Hematopoietic multipotent progenitor cell treated with erythropoietin and hydrocortisone succinate and interleukin-3 and kit ligand, for 8 days (in vitro differentiated cells): ENCODE measurements at regions not wholly inside any gene's neighbourhood (a gene's known extent, or its start where the extent isn't known, plus 50 kb on each side); places are given as distances from the start of the nearest gene placed in this dataset.
"Not testable (repeated sequence)": the region's sequence is repeated elsewhere in the genome, so short reads cannot be mapped to it uniquely, and the experiment has no call there.

Source experiments
- DNase-seq: peaks from one replicate; pipeline ENCODE4 v3.0.0-alpha.2; 2015

DNA sequence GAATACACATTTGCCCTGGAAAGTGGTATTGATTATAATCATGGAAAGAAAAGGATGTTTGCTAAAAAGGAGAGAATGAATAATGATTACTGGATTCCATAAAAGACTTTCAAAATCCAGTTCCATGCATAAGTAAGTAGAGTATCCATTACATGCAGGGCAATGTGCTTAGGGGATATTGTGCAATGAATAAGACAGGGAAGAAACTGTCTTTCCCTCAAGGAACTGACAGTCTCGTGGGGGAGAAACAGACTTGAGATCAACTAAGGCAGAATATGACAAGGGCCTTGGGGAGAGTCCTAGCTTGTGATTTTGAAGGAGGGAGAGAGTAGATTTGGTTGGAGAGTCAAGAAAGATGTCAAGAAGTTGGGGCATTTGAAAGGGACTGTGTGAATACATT is 130.6 kb downstream of the SPP2 start:
- no peak for DNase-seq

DNA sequence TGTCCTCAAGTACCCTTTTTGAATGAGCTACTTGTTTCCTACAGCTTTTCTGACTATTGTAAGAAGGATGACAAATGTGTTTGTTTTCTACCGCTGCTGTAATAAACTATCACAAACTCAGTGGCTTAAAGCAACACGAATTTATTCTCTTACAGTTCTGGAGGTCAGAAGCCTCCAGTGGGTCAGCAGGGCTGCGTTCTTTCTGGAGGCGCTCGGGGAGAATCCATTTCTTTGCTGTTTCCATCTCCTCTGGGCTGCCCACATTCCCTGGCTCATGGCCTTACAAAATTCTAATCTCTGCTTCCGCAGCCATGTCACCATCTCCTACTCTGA is 128.5 kb downstream of the SPP2 start:
- no peak for DNase-seq

DNA sequence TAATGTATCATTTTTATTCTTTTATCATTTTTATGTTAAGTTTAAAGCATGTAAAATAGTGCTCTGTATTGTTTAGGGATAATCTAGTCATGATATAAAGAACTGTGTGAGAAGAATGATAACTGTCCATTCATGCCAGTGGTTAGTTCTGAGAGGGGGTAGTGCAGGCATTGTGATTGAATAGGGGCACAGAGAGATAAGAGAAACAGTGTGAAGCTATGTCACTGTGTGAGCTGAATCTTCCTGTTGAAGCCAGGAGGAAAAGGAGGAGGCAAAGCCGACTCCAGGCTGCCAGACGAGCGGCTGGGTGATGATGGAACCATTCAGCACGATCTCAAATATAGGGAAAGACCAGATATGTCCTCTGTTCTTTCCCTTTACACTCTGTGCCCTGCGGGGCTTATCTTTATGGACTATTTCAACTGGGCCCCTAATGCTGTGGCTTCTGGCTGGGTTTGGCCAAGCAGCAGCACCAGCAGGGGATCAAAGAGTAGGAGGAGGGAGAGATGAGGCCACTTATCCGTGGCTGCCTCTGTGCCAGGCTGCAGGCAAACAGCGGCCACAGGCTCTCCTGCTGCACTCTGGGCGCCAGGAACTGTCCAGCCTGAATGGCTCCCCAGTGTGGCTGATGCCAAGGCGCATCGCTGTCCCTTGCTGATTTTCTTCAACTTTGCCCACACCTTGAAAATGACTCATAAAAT is 128.0 kb downstream of the SPP2 start:
- no peak for DNase-seq

DNA sequence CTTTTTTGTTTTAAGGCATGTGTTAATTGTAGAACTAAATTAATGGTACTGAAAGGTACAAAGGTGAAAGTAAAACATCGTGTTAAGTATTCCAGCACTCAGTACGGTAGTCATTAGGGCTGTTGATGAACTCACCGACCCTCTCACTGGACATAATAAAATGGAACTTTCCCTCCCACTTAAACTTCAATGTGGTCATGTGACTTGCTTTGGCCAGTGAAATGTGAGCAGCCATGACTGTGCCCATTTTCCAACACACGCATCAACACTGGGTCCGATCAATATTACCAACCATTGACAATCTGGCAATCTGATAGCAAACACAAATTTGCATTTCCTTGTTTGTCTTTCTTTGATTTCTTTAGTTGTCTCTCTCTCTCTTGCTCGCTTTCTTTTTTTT is 125.1 kb downstream of the SPP2 start:
- no peak for DNase-seq

DNA sequence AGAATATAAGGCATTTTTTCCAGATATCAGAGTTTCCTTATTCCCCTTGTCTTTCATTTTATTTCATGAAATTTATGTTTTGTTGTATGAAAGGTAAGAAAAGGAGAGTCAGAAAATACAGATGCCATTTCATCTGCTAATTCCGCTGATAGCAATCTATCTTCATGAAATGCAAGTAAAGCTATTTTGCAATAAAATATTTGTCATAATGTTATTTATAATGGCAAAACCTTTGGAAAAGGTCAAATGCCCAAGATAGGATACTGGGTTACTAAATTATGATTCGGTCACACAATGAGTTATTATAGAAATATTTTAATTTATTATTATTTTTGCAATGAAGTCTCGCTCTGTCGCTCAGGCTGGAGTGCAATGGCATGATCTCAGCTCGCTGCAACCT is 124.2 kb downstream of the SPP2 start:
- DNase-seq: no peak

DNA sequence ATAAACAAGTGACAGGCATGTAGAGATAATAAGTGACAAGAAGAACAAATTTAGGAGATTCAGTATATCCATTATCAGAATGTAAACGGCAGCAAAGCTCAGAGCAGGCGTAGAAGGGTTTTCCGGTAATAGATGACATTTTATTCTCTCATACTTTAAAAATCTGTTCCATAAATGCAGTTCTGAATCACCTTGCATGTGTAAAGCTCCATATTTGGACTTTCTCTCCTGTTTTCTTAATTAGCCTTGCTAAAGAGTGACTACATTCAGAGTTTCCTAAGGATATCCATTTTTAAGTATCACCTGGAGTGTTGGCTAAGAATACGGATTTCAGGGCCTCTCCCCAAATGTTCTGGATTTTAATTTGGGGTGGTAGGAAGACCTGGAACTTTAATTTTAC is 122.0 kb downstream of the SPP2 start:
- no peak for DNase-seq

DNA sequence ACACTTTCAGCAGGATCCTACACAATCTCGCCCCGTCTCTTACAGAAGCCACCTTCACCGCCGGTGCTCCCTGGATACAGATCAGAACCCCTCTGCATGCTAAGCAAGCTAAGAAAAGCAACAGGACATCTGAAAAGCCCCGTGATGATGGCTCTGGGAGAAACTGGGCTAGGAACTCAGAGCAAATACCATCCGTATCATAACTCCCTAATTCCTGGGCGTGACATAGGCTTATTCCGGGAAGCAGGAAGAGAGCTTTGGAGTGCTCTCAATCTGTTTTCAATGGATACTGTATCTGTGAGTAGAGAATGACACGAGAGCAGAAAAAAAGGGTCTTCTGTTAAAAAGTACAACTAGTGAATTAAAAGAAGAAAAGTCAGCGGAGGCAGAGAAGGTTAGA is 121.6 kb downstream of the SPP2 start:
- no peak for DNase-seq

DNA sequence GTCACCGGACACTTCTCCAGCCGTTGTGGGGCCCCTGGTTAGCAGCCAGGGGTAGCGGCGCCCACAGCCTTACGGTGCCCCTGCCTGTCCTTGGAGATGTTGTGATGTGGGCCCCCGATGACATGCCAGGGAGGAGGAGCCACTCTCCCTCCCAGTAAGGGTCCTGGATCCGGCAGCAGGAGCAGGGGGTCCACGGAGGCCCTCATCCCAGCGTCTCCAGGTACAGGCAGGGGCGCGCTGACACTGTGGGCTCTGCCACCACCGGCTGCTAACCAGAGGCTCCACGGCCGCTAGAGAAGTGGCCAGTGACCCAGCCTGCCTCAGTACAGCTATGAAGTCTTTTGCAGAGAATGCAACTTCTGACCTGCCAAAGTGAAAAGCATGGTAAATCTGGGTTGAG is 121.2 kb downstream of the SPP2 start:
- DNase-seq: no peak

DNA sequence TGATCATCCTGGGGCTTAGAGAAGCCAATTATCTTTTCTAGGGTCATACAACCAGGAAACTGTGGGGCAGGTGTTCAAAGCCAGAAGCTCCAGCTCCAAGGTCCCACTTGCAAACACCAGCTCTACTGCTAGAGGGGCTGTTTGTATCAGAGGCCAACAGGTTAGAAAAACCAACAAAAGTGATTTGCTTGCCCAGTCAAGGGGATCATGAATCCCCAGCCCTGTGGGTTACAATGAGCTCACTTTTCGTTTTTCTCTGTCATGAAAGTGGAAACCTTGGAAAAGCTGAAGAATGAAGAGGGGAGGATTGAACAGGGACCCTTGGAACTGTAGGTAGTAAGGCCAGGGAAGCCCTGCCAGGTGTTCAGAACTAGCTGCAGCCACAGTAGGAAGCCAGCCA is 119.2 kb downstream of the SPP2 start:
- DNase-seq: no peak

DNA sequence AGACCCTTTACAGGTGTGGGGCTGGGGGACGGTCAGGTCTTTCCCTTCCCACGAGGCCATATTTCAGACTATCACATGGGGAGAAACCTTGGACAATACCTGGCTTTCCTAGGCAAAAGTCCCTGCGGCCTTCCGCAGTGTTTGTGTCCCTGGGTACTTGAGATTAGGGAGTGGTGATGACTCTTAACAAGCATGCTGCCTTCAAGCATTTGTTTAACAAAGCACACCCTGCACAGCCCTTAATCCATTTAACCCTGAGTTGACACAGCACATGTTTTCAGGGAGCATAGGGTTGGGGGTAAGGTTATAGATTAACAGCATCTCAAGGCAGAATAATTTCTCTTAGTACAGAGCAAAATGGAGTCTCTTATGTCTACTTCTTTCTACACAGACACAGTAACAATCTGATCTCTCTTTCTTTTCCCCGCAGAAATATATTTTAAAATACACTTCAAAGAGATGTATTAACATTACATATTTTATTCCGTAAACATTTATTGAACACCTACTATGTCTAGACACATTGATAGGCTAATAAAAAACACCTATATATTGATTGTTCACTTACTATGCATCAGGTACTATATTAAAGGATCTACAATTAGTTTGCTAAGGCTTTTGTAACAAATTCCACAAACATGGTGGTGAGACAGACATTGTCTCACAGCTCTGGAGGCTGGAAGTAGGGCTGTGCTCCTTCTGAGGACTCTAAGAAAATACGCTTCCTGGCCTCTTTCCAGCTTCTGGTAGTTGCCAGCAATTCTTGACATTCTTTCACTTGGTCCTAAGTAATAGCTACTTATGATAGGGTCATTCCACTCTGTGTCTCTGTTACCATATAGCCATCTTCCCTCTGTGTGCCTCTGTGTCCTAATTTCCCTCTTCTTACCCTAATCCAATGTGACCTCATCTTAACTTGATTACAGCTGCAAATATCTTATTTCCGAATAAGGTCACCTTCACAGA is 118.4 kb downstream of the SPP2 start:
- not testable (repeated sequence) for DNase-seq

DNA sequence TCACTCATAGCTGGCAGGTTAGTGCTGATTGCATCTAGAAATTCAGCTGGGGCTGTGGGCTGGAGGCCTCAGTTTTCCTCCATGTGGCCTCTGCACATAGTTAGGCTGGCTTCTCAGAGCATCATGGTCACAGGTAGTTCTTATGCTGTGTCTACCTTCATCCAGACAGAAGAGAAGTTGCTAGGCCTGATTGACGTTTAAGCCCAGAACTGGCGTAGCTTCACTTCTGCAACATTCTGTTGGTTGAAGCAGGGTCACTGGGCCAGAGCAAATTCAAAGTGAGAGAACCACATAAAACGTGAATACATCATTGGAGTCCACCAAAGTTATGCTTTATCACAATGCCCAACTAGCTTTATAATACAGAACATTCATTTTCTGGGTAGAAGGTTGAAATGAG is 116.0 kb downstream of the SPP2 start:
- no peak for DNase-seq

DNA sequence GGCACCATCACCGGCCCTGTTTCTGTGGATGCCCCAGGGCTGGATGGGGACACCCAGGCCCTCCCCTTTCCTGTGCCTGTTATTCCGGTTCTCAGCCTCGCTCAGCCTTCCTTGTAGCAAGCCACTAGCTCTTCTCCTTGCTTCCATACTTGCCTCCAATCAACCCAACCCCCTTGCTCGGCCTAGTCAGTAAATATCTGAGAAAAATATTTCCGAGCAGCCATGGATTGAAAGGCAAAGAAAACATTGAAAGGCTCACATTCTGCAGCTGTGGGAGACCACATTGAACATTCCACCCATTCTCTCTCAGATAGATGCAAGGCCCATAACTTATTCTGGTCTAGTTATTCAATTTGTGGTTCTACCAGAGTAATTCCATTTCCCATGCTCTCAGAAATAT is 114.9 kb downstream of the SPP2 start:
- no peak for DNase-seq

DNA sequence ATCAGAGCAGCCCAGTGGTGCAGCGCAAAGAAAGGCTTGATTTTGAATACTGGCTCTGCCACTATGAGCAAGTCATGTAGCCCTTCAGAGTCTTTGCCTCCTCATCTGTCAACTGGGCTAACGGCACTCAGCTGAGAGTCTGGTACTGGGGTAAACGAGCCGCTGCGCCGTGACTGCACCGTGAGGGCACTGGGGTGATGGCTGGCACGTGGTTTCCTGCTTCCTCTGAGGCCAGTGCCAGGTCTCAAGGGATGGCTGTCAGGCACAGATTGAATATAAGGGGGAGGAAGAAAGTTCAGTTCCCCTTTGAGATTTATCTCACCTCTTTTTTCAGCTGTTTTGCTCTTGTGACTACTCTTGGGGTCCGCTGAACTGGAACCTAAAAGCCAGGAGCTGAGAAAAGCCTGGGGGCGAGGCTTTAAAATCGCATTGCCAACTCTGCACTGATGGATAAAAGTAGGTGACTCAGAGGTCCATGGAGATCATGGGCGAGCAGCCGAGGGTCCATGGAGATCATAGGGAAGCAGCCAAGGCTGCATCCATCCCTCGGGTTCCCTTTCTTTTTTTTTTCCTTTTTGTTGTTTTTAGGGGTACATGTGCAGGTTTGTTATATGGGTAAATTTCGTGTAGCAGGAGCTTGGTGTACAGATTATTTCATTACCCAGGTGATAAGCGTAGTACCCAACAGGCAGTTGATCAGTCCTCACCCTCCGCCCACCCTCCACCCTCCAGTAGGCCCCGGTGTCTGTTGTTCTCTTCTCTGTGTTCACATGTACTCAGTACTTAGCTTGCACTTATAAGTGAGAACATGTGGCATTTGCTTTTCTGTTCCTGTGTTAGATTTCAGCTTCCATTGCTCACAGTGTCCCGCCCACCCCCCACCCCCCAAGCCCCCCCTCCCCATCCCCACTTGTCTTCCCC is 114.3 kb downstream of the SPP2 start:
- no peak for DNase-seq

DNA sequence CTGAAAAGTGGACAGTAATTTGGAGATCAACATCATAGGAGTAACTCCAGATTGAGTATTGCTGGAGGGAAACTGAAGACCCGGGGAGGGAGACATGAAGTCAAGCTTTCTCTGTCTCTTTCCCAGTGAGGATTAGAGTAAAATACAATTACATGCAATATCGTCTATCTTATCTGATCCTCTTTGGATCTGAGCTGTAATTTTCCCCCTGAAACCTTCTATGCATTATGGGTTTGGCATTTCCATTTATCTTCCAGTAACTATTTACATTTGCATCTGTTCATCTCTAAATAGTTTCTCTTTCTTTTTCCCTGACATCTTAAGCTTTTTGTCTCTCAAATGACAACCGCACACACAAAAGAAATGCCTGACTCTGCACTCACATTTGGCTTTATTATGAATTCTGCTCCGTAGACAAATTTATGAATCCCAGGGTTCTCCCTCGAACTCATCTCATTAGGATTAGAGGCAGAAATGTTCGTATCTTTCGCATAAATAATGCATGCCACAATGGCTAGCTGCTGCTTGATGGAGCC is 113.1 kb downstream of the SPP2 start:
- DNase-seq: no peak

DNA sequence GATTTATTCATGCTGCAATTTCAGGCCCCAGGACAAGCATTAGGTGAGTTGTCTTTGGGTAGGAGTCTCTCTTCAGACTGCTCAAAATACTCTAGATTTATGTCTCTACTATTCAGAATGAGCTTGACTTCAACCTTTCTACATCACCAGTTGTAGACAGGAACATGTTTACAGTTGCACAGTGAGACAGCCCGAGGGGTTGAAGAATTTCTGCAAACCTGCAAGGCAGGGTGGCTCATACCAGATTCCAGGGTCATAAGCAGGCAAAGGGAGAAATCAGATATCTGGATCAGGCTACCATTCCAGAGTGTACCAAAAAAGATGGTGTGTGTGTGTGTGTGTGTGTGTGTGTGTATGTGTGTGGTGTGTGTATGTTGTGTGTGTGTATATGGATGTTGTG is 112.4 kb downstream of the SPP2 start:
- DNase-seq: no peak

DNA sequence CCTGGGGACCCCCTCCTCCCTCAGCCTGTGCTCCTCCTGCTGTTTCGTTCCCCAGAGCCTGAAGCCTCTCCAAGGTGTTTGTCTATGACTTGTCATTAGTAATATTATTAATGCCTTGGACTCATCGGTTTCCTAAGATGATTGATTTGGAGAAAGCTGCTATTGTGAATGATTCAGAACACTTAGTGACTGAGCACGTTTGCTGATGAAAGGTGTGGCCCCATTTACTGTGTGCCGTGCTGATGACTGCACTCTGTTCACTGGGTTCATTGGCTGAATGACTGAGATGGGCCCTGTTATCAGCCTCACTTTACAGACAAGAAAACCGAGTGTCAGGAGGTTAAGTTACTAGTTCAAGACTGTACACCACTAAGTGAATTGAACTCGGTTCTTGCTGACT is 111.4 kb downstream of the SPP2 start:
- no peak for DNase-seq

DNA sequence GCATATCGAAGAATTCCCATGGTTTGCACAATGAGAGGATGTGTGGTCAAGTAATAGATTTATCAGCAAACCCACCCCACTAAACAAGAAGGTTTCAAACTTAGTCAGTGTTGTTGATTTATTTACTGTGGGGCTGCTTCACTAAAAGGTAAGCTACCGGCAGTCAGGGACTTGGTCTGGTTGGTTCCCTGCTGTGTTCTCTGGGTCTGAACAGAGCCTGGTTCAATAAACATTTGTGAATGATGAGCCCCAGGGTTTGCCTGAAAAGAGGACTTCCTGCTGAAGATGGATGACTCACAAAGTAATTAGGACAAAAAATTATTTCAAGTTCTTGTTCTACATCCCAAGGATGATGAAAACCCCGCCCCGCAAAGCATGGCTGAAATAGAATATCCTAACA is 108.3 kb downstream of the SPP2 start:
- DNase-seq: no peak

DNA sequence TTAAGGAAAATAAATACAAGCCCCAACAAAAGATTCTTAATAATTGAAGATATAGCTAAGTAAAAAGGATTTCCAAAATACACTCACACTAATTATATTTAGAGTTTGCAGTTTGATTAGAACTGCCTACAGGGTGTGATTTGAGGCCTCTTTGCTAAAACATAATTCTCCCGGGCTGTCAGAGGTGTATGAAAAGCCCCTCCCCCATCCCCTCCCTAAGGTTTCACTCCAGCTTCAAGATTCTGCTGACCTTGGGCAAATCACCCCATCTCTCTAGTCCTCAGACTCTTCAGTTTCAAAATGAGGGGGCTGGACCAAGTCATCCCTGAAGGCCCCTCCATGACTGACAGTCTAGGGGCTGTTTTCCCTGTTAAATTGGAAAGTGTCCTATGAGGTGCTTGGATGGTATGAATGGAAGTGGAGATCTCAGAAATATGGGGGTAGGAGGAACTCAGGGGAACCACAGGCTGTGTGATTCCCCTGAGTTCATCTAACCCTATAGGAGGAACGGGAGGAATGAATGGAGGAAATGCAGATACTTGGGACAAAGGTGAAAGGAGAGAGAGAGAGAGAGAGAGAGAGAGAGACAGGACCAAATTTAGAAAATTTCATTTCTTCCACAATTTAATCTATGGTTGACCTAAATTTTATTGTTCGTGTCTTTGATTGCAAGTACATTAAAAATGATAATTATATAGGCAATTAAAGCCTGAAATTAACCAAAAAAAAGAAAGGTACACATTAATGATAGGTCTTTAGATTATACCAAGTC is 107.5 kb downstream of the SPP2 start:
- DNase-seq: no peak

DNA sequence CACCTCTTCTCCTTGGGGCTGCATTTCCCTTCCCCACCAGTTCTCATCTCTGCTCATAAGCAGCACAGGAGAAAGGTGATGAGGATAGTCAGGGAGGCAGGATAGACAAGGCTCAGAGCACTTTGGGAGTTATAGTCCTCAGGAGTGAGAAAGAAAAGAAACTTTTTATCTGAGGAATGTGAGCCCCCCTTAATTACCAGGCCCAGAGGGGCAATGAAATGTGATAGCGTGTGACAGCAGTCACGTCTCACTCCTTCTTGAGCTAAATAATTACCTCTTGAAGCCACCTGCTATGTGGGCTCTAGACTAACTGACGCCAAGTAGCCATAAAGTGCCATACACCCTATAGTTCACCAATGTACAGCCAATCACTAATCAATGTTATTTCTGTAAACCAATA is 105.8 kb downstream of the SPP2 start:
- no peak for DNase-seq

DNA sequence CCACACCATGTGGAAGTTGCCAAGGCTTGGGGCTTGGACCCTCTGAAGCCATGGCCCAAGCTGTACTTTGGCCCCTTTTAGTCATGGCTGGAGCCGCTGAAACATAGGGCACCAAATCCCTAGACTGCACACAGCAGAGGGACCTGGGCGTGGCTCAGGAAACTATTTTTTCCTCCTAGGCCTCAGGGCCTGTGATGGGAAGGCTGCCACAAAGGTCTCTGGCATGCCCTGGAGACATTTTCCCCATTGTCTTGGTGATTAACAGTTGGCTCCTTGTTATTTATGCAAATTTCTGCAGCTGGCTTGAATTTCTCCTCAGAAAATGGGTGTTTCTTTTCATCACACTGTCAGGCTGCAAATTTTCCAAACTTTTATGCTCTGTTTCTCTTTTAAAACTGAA is 102.3 kb downstream of the SPP2 start:
- DNase-seq: not testable (repeated sequence)

DNA sequence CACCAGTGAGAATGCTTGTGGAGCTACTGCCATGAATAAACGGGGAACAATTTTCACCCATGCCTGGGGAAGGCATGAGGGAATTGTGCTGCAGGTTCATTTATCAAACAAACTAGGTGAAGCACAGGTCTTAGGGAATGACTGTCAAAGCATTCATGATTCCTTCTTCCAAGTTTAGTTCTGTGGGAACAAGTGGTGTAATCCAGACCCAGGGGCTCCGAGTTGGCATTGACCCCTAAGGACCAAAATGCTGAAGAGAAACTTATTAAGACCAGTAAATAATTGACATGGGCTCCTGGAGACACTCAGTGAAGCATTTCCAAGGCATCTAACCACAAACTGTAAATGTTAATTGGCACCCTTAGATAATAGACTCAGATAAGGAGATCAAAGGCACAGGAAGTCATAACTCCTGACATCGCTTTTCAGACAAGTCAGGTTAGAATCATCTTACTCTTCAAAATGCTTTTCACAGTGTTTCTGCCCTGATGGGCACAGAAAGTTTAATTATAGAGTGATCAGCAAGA is 96.9 kb downstream of the SPP2 start:
- no peak for DNase-seq
